ENCODE measurements at regions not wholly inside any gene's neighbourhood (a gene's known extent, or its start where the extent isn't known, plus 50 kb on each side); places are given as distances from the start of the nearest gene placed in this dataset.

DNA sequence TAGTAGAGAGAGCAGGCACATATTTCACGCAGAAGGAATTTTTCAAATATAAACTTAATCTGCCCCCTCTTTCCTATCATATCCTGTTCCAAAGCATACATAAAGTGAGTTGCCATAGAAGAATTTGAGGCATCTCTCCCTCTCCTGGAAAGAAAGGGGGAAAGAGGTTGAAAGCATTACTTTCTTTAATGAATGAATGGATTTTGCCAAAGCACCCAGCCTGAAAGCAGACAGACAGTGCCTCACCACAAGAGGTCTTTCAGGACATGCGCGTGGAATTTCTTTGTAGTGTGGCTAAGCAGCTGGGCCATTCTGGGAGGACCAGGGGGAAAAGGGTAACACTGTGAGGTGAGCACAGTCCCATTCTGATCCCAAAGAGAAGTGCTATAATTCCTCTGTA lies 651.4 kb downstream of the IQCM start:
- TF ChIP-seq, protein P1, sequence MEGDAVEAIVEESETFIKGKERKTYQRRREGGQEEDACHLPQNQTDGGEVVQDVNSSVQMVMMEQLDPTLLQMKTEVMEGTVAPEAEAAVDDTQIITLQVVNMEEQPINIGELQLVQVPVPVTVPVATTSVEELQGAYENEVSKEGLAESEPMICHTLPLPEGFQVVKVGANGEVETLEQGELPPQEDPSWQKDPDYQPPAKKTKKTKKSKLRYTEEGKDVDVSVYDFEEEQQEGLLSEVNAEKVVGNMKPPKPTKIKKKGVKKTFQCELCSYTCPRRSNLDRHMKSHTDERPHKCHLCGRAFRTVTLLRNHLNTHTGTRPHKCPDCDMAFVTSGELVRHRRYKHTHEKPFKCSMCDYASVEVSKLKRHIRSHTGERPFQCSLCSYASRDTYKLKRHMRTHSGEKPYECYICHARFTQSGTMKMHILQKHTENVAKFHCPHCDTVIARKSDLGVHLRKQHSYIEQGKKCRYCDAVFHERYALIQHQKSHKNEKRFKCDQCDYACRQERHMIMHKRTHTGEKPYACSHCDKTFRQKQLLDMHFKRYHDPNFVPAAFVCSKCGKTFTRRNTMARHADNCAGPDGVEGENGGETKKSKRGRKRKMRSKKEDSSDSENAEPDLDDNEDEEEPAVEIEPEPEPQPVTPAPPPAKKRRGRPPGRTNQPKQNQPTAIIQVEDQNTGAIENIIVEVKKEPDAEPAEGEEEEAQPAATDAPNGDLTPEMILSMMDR (IDR thresholded peaks at IDR 0.05), result no peak
- TF ChIP-seq POLR2A (IDR thresholded peaks at IDR 0.05), result no peak
